IMR-90 (cell line): ENCODE measurements at regions not wholly inside any gene's neighbourhood (a gene's known extent, or its start where the extent isn't known, plus 50 kb on each side); places are given as distances from the start of the nearest gene placed in this dataset.
A peak's percentile ranks its signal among the peaks of the same experiment; 100 is the strongest.
"Not testable (repeated sequence)": the region's sequence is repeated elsewhere in the genome, so short reads cannot be mapped to it uniquely, and the experiment has no call there.

Experiments used
- ATAC-seq: fragments of 200-7000 bp; cut with Tn5 transposase; 2 replicates; pipeline ENCODE4 v1.9.1; 2020; ENCODE audit warnings: low read depth, mild to moderate bottlenecking, moderate library complexity
- BruUV-seq: library from RNA; stranded (reverse); fragments of 400-500 nt; replicated peaks from 2 replicates; lab custom pipeline; 2021; lab: Mats Ljungman, UMichigan
- CTCF ChIA-PET: fragments of 300-600 bp; formaldehyde crosslinking; extraction: SDS; loops from one replicate; lab custom pipeline; 2021; ENCODE audit warnings: antibody characterized with exemption; lab: Yijun Ruan, JAX
- POLR2A ChIA-PET: fragments of 300-600 bp; sonication (Branson Sonifier 250); formaldehyde crosslinking; loops from one replicate; lab custom pipeline; 2022; ENCODE audit warnings: antibody characterized with exemption; ENCODE audit not compliant: unreplicated experiment; lab: Charles Lee
- DNase-seq: peaks from one replicate; pipeline ENCODE4 v3.0.0; 2013
- H2AFZ ChIP-seq: replicated peaks from 2 replicates; pipeline ENCODE3; 2013; ENCODE audit warnings: low read length, mild to moderate bottlenecking; ENCODE audit not compliant: poor library complexity
- H2AK5ac ChIP-seq: 2 replicates; pipeline ENCODE4 v1.6.1; 2013; ENCODE audit warnings: low read depth, low read length, inconsistent platforms
- H2AK9ac ChIP-seq: replicated peaks from 2 replicates; pipeline ENCODE3; 2013; ENCODE audit warnings: mild to moderate bottlenecking, low read depth, low read length, moderate library complexity; ENCODE audit not compliant: poor library complexity
- H2BK120ac ChIP-seq: 2 replicates; pipeline ENCODE4 v1.6.1; 2013; ENCODE audit warnings: low read depth, low read length, inconsistent platforms
- H2BK15ac ChIP-seq: 3 replicates; pipeline ENCODE4 v1.6.1; 2013; ENCODE audit warnings: low read depth, low read length, inconsistent platforms
- H2BK20ac ChIP-seq: 2 replicates; pipeline ENCODE4 v1.6.1; 2013; ENCODE audit warnings: low read depth, mild to moderate bottlenecking, inconsistent platforms, low read length, moderate library complexity
- H2BK5ac ChIP-seq: 2 replicates; pipeline ENCODE4 v1.6.1; 2013; ENCODE audit warnings: mild to moderate bottlenecking, low read depth, low read length, inconsistent platforms; ENCODE audit not compliant: poor library complexity, severe bottlenecking
- H3K14ac ChIP-seq: replicated peaks from 2 replicates; pipeline ENCODE4 v1.6.1; 2013; ENCODE audit warnings: low read depth, low read length, inconsistent platforms
- H3K18ac ChIP-seq: 2 replicates; pipeline ENCODE4 v1.6.1; 2013; ENCODE audit warnings: low read depth, low read length, control low read depth
- H3K23ac ChIP-seq: 2 replicates; pipeline ENCODE4 v1.6.1; 2013; ENCODE audit warnings: low read depth, low read length, inconsistent platforms
- H3K27ac ChIP-seq: 2 replicates; pipeline ENCODE4 v1.5.1; 2013; ENCODE audit warnings: mild to moderate bottlenecking, control low read depth, low read length; ENCODE audit not compliant: insufficient read depth
- H3K27me3 ChIP-seq: 2 replicates; pipeline ENCODE4 v1.6.1; 2013; ENCODE audit warnings: low read length; ENCODE audit not compliant: control insufficient read depth, insufficient read depth
- H3K36me3 ChIP-seq: 2 replicates; pipeline ENCODE4 v1.6.1; 2013; ENCODE audit warnings: low read length, mixed read lengths; ENCODE audit not compliant: control insufficient read depth, insufficient read depth
- H3K4ac ChIP-seq: 2 replicates; pipeline ENCODE4 v1.6.1; 2013; ENCODE audit warnings: low read depth, low read length, inconsistent platforms
- H3K4me1 ChIP-seq: 2 replicates; pipeline ENCODE4 v1.6.1; 2013; ENCODE audit warnings: low read length, mixed read lengths; ENCODE audit not compliant: control insufficient read depth, insufficient read depth
- H3K4me2 ChIP-seq: 2 replicates; pipeline ENCODE4 v1.6.1; 2013; ENCODE audit warnings: low read depth, mild to moderate bottlenecking, control low read depth, low read length, moderate library complexity
- H3K4me3 ChIP-seq: 2 replicates; pipeline ENCODE4 v1.5.1; 2013; ENCODE audit warnings: low read depth, mild to moderate bottlenecking, control low read depth, low read length, moderate library complexity; ENCODE audit not compliant: insufficient read depth
- H3K56ac ChIP-seq: 2 replicates; pipeline ENCODE4 v1.6.1; 2013; ENCODE audit warnings: low read length, inconsistent platforms; ENCODE audit not compliant: insufficient read depth; ENCODE audit errors: extremely low read depth
- H3K79me1 ChIP-seq, 2 experiments: 2 replicates each; pipeline ENCODE4 v1.6.1; 2013; ENCODE audit warnings: low read length in 2 of 2, inconsistent platforms in 1 of 2, low read depth in 1 of 2
- H3K9ac ChIP-seq: 2 replicates; pipeline ENCODE4 v1.6.1; 2013; ENCODE audit warnings: low read depth, low read length, control low read depth
- H3K9me1 ChIP-seq: 2 replicates; pipeline ENCODE4 v1.6.1; 2013; ENCODE audit warnings: low read length, inconsistent platforms; ENCODE audit not compliant: insufficient read depth
- H3K9me3 ChIP-seq: 2 replicates; pipeline ENCODE4 v1.6.1; 2013; ENCODE audit warnings: low read length; ENCODE audit not compliant: control insufficient read depth, insufficient read depth
- H4K20me1 ChIP-seq: 2 replicates; pipeline ENCODE4 v1.6.1; 2013; ENCODE audit warnings: low read length, inconsistent platforms; ENCODE audit not compliant: insufficient read depth
- H4K5ac ChIP-seq: 2 replicates; pipeline ENCODE4 v1.6.1; 2013; ENCODE audit warnings: mild to moderate bottlenecking, low read depth, low read length, control low read depth
- H4K8ac ChIP-seq, 2 experiments: 2 replicates each; pipeline ENCODE4 v1.6.1; 2013; ENCODE audit warnings: low read depth in 2 of 2, low read length in 2 of 2, control low read depth in 1 of 2, inconsistent platforms in 1 of 2
- H4K91ac ChIP-seq: 2 replicates; pipeline ENCODE4 v1.6.1; 2013; ENCODE audit warnings: low read depth, low read length, inconsistent platforms; ENCODE audit not compliant: insufficient read depth
- WGBS, 2 experiments: methylation state at CpG; one replicate each; pipeline versions ENCODE4 v1.1.5 to v1.1.7; 2013; ENCODE audit warnings: missing lambda C conversion rate in 2 of 2; ENCODE audit not compliant: insufficient read length in 1 of 2; ENCODE audit errors: extremely low coverage in 2 of 2; 5-methylcytosine and 5-hydroxymethylcytosine counted together
- dilution Hi-C: fragments of 300-500 bp; cut with HindIII; formaldehyde crosslinking; loops from one replicate; pipeline ENCODE4 v1.14.3; 2018; ENCODE audit warnings: low sequenced_read_pairs; ENCODE audit not compliant: unreplicated experiment
- in situ Hi-C: fragments of 300-500 bp; cut with MboI; formaldehyde crosslinking; loops from 3 replicates; pipeline ENCODE4 v1.14.3; 2019; ENCODE audit warnings: low sequenced_read_pairs, inconsistent platforms, mixed read lengths
- intact Hi-C: fragments of 100-400 bp; cut with micrococcal nuclease; formaldehyde crosslinking; loops from 2 replicates; pipeline ENCODE4 v1.10.0; 2022

GRCh38 chr1:16025-16424 is 435.5 kb downstream of the OR4F29 start:
- H4K91ac ChIP-seq, H3K56ac ChIP-seq, H3K18ac ChIP-seq, H3K27ac ChIP-seq, H2BK120ac ChIP-seq, H2AK5ac ChIP-seq, H3K4me1 ChIP-seq, H3K79me1 ChIP-seq, H2BK15ac ChIP-seq, intact Hi-C loops, H3K9ac ChIP-seq, H3K4ac ChIP-seq, H3K23ac ChIP-seq, H3K4me3 ChIP-seq, H3K14ac ChIP-seq, H3K9me1 ChIP-seq, POLR2A ChIA-PET, DNase-seq, H4K8ac ChIP-seq, H4K20me1 ChIP-seq, H3K36me3 ChIP-seq, CTCF ChIA-PET, H2BK20ac ChIP-seq, in situ Hi-C loops, H3K9me3 ChIP-seq, BruUV-seq, H2BK5ac ChIP-seq, H2AK9ac ChIP-seq, H4K5ac ChIP-seq, H2AFZ ChIP-seq, dilution Hi-C loops, H3K27me3 ChIP-seq, ATAC-seq, H3K4me2 ChIP-seq: not testable (repeated sequence)
- WGBS, 2 experiments = no CpG with 5 or more reads among the region's 6 CpGs

DNA sequence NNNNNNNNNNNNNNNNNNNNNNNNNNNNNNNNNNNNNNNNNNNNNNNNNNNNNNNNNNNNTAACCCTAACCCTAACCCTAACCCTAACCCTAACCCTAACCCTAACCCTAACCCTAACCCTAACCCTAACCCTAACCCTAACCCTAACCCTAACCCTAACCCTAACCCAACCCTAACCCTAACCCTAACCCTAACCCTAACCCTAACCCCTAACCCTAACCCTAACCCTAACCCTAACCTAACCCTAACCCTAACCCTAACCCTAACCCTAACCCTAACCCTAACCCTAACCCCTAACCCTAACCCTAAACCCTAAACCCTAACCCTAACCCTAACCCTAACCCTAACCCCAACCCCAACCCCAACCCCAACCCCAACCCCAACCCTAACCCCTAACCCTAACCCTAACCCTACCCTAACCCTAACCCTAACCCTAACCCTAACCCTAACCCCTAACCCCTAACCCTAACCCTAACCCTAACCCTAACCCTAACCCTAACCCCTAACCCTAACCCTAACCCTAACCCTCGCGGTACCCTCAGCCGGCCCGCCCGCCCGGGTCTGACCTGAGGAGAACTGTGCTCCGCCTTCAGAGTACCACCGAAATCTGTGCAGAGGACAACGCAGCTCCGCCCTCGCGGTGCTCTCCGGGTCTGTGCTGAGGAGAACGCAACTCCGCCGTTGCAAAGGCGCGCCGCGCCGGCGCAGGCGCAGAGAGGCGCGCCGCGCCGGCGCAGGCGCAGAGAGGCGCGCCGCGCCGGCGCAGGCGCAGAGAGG is 441.3 kb downstream of the OR4F29 start:
- H3K23ac ChIP-seq, dilution Hi-C loops, H2AK9ac ChIP-seq, H4K20me1 ChIP-seq, H3K18ac ChIP-seq, H3K4me3 ChIP-seq, H3K14ac ChIP-seq, BruUV-seq, H3K79me1 ChIP-seq, H4K8ac ChIP-seq, H4K5ac ChIP-seq, DNase-seq, H3K27ac ChIP-seq, H3K4me2 ChIP-seq, H3K9me3 ChIP-seq, in situ Hi-C loops, H2BK120ac ChIP-seq, H2AFZ ChIP-seq, H3K27me3 ChIP-seq, H3K9ac ChIP-seq, H3K56ac ChIP-seq, H3K4me1 ChIP-seq, CTCF ChIA-PET, intact Hi-C loops, H2AK5ac ChIP-seq, H3K9me1 ChIP-seq, H4K91ac ChIP-seq, H2BK20ac ChIP-seq, H3K4ac ChIP-seq, H3K36me3 ChIP-seq, POLR2A ChIA-PET, H2BK15ac ChIP-seq: not testable (repeated sequence)
- WGBS, 2 experiments = no CpG with 5 or more reads among the region's 37 CpGs
- peak; percentile 49 for ATAC-seq
- peak overlapping the region; percentile 60 for H2BK5ac ChIP-seq
